HG03159 (cell line): ENCODE measurements at regions not wholly inside any gene's neighbourhood (a gene's known extent, or its start where the extent isn't known, plus 50 kb on each side); places are given as distances from the start of the nearest gene placed in this dataset.

ENCODE experiments used
- ATAC-seq: cut with Tn5 transposase; IDR thresholded peaks from one replicate; pipeline ENCODE4 v1.9.1; 2021; ENCODE audit warnings: mild to moderate bottlenecking, moderate library complexity; ENCODE audit not compliant: unreplicated experiment

GRCh38 chr5:107294211-107294550 is 376.6 kb downstream of the EFNA5 start:
- peak; percentile 68 for ATAC-seq

GRCh38 chr5:107293541-107294210 is 377.1 kb downstream of the EFNA5 start:
- ATAC-seq: peak; percentile 1

GRCh38 chr5:107291866-107292265 is 378.9 kb downstream of the EFNA5 start:
- ATAC-seq: no peak

- ATAC-seq: no peak
Measured at GRCh38 chr5:107290780-107291398, 379.8 kb downstream of the EFNA5 start.

DNA sequence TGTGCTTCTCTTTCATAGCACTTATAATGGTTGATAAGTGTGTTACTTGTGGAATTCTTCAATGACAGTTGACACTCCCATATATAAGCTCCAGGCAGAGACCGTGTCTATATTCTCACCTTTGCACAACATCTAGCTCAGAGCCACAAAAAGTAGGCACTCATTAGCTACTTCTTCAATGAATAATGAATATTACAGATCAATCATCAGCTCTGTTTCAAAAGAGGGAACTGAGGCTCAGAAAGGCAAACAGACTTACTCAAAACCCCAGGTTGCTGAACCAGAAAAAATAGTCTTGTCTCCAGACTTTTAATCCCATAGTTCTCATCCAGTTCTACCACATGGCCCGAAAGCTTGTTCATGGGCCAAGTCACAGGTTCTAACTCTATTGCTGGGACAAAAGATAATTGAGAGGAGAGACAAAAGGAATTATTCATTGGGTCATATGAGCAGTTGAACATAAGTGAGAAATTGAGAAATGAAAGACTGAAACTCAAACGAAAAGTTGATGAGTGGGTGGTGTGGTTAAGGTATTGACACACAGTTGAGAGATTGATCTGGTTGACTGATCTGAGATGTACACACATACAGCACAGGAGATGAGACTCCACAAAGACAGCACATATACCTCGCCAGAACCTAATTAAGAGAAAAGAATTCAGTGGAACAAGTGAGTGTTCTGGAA is 381.6 kb downstream of the EFNA5 start:
- ATAC-seq: peak; percentile 87

- no peak for ATAC-seq
Measured at GRCh38 chr5:107286447-107287098, 384.2 kb downstream of the EFNA5 start.

GRCh38 chr5:107285772-107286171 is 385.0 kb downstream of the EFNA5 start:
- no peak for ATAC-seq

DNA sequence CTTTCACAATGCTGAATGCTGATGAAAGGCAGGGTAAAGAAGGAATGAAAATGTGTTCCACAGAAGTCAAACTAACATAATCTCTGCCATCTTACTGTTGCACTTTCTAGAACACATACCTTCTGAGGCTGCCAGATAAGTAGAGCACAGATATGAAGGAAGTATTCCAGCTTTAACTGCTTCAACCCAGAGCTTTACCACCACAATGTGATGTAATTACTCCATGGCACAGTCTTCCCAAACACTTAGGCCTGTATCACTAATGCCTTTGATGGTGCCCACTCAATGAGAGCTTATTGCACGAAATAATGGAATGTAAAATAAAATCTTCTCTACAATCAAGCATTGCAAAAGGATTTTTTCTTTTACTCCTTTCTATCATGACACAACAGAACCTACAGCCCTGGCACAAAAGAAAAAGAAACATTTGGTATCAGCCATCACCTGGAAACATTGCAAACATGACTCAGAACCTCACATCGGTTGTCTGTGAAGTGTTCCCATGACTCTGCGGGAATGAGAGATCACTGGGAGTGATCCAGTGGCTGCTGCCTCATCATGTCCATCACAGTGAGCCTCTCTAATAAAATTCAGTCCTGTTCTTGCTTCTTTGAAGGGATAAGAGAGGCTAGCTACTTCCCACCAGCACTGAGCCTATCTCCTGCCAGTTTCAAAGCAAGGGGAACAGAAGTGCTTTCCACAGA is 385.8 kb downstream of the EFNA5 start:
- no peak for ATAC-seq

DNA sequence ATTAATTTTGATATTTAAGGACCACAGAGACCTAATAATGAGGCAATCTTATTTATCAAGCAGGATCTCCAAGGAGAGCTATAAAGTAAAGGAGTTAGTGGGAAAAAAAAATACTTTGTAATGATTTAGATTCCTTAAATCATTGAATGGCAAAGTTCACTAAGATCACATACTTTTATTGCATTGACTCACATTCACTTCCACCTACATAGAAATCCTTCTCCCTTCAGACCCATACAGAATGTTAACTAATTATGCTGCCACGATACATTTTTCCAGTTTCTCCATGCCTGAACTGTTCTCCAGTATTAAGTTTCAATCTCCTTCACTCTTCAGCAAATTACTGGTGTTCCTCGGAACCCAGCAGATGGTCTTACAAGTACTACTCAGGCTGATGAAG is 388.7 kb downstream of the EFNA5 start:
- ATAC-seq: no peak

DNA sequence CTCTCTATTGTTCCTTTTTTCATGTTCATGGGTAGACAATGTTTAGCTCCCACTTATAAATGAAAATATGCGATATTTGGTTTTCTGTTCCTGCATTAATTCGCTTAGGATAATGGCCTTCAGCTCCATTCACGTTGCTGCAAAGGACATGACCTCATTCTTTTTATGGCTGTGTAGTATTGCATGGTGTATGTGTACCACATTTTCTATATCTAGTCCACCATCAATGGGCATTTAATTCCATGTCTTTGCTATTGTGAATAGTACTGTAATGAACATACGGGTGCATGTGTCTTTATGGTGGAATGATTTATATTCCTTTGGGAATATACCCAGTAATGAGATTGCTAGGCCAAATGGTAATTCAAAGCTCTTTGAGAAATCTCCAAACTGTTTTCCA is 392.0 kb downstream of the EFNA5 start:
- ATAC-seq: no peak

- no peak for ATAC-seq
Measured at GRCh38 chr5:107277485-107278125, 393.1 kb downstream of the EFNA5 start.

GRCh38 chr5:107275333-107275732 is 395.4 kb downstream of the EFNA5 start:
- no peak for ATAC-seq

DNA sequence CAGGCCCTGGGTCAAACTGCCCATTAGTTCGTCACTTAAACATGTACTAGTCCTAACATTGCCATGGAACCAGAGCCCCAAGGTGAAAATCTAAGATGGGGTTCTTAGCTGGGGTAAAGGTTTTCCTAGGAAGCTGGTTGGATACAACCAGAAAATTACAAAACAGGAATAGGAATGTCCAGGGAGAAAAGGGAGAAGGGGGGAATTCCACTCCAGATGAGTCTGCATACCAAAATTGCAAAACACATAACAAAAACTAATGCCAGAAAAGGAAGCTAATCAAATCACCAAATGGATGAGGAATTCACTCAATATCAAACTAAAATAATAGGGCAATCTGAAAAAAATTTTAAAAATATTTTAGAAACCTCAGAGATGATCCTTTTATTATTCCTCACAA is 396.2 kb downstream of the EFNA5 start:
- ATAC-seq: no peak

GRCh38 chr5:107272954-107273353 is 397.8 kb downstream of the EFNA5 start:
- no peak for ATAC-seq

- no peak for ATAC-seq
Measured at GRCh38 chr5:107272509-107272908, 398.2 kb downstream of the EFNA5 start.

DNA sequence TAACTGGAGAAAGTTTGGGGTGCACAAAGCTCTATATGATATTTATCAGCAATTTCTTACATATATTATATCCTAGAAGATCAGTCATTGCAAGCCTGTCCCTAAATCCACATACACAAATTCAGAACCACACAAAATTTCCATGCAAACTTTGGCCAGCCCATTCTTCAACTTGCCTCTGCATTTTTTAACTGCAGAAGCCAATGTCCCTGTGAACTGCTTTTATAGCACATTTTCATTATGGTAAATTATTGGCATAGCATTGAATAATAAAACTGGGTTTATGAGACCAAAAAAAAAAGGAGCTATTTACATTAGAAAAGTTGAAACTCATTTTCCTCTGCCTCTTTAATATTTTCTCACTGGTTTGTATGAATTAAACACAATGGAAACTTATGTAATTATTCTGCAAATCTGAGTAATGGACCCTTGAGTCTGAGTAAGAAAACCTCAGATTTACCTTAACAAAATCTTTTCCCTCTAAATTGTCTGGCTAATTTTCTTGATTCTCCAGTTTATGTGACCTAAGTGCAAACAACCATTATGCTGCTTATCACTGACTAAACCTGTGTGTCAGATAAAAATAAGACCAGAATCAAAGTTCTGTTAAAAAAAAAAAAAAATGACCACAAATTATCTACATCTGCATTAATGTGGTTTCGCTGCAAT is 398.9 kb downstream of the EFNA5 start:
- no peak for ATAC-seq

DNA sequence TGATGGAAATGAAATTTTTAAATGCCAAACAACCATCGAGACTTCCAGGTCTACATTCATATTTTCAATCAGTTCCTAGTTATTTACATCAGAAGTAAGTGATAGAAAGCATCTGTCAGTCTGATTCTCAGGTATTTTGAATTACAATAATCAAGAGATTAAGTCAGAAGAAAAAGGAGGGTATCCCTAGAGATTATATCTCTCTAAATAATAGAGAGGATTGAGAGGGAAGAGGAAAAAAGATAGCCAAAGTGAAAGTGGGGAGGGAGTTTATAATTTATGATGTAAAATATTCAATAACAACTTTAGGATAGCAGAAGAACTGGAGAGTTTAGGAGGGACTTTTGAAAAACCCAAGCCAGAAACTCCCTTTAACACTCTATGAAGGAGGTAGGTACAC is 400.2 kb downstream of the EFNA5 start:
- ATAC-seq: no peak

GRCh38 chr5:107269678-107270077 is 401.1 kb downstream of the EFNA5 start:
- no peak for ATAC-seq

- ATAC-seq: no peak
Measured at GRCh38 chr5:107269256-107269655, 401.5 kb downstream of the EFNA5 start.

DNA sequence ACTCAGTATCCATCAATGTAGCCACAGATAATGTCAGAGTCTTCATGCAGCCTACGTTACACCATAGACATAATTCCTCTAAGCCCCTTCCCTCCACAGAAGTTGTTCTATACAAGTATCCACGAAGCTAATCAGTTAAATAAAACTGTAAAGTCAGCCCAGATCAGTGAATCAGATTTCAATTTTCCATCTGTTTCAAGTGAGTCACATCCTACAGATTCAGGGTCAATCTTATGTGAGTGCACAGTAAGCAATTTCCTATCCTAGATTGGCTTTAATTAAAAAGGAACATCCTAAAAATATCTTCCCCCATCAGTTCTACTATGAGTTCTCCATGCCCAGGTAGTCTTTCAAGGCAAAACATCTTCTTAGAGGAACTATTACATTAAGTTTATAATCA is 402.5 kb downstream of the EFNA5 start:
- ATAC-seq: no peak
